Nephron progenitor cell (in vitro differentiated cells): ENCODE measurements at regions not wholly inside any gene's neighbourhood (a gene's known extent, or its start where the extent isn't known, plus 50 kb on each side); places are given as distances from the start of the nearest gene placed in this dataset.

ENCODE experiments used
- DNase-seq: peaks from one replicate; pipeline ENCODE4 v3.0.0; 2021
- H3K27ac Mint-ChIP-seq: 2 replicates; pipeline ENCODE4 v1.8.0; 2021; ENCODE audit warnings: mild to moderate bottlenecking, moderate library complexity, mixed read lengths
- H3K27me3 Mint-ChIP-seq: 2 replicates; pipeline ENCODE4 v1.8.0; 2021; ENCODE audit warnings: mild to moderate bottlenecking, low read depth, mixed read lengths; ENCODE audit not compliant: poor library complexity
- H3K36me3 Mint-ChIP-seq: 2 replicates; pipeline ENCODE4 v1.8.0; 2021; ENCODE audit warnings: low read depth, mixed read lengths
- H3K4me1 Mint-ChIP-seq: 2 replicates; pipeline ENCODE4 v1.8.0; 2021; ENCODE audit warnings: mixed read lengths
- H3K4me3 Mint-ChIP-seq: 2 replicates; pipeline ENCODE4 v1.8.0; 2021; ENCODE audit warnings: mild to moderate bottlenecking, moderate library complexity, mixed read lengths
- H3K9me3 Mint-ChIP-seq: 2 replicates; pipeline ENCODE4 v1.8.0; 2021; ENCODE audit warnings: mild to moderate bottlenecking, moderate library complexity, mixed read lengths
- CTCF ChIP-seq: fragments of 200-600 bp; sonication (generic); IDR thresholded peaks from 2 replicates; pipeline ENCODE4 v1.5.0; 2021; ENCODE audit warnings: antibody characterized with exemption

- no peak for DNase-seq
- Mint-ChIP-seq H3K27me3 (peaks cover 3% of the 10 kb centered on the region), H3K4me3 (no peak overlapping the region), H3K36me3 (no peaks in the 10 kb centered on the region), H3K27ac (no peak overlapping the region), H3K4me1 (peaks cover 57% of the 10 kb centered on the region), H3K9me3 (peaks cover 4% of the 10 kb centered on the region)
- TF ChIP-seq CTCF, result no peak
Observed at GRCh38 chr4:54940996-54941865, 184.2 kb downstream of the KDR start.

- H3K27me3 Mint-ChIP-seq, result peaks cover 3% of the 10 kb centered on the region
- peaks cover 4% of the 10 kb centered on the region for H3K9me3 Mint-ChIP-seq
- no peak for TF ChIP-seq CTCF
- H3K27ac Mint-ChIP-seq, result peak overlapping the region; percentile 22
- no peak overlapping the region for H3K4me3 Mint-ChIP-seq
- no peaks in the 10 kb centered on the region for H3K36me3 Mint-ChIP-seq
- peaks cover 37% of the 10 kb centered on the region for H3K4me1 Mint-ChIP-seq
- DNase-seq, result no peak
Observed at GRCh38 chr4:54937501-54937900, 187.9 kb downstream of the KDR start.

GRCh38 chr4:54933579-54933978 lies 191.8 kb downstream of the KDR start:
- TF ChIP-seq CTCF, result no peak
- Mint-ChIP-seq H3K27ac (no peak overlapping the region), H3K27me3 (no peaks in the 10 kb centered on the region), H3K4me1 (peaks cover 32% of the 10 kb centered on the region), H3K4me3 (no peak overlapping the region), H3K36me3 (no peaks in the 10 kb centered on the region), H3K9me3 (peaks cover 4% of the 10 kb centered on the region)
- no peak for DNase-seq

GRCh38 chr4:54930226-54930625 lies 195.2 kb downstream of the KDR start:
- peaks cover 7% of the 10 kb centered on the region for H3K4me1 Mint-ChIP-seq
- no peak overlapping the region for H3K27ac Mint-ChIP-seq
- no peaks in the 10 kb centered on the region for H3K36me3 Mint-ChIP-seq
- H3K4me3 Mint-ChIP-seq, result no peak overlapping the region
- no peak for TF ChIP-seq CTCF
- peaks cover 16% of the 10 kb centered on the region for H3K9me3 Mint-ChIP-seq
- DNase-seq, result no peak
- H3K27me3 Mint-ChIP-seq, result no peaks in the 10 kb centered on the region

GRCh38 chr4:54929459-54929858 lies 195.9 kb downstream of the KDR start:
- no peak for DNase-seq
- Mint-ChIP-seq H3K36me3 (no peaks in the 10 kb centered on the region), H3K9me3 (peaks cover 24% of the 10 kb centered on the region), H3K4me1 (peaks cover 7% of the 10 kb centered on the region), H3K27me3 (no peaks in the 10 kb centered on the region), H3K27ac (no peak overlapping the region), H3K4me3 (no peak overlapping the region)
- TF ChIP-seq CTCF, result no peak

GRCh38 chr4:54924891-54925290 lies 200.5 kb downstream of the KDR start:
- Mint-ChIP-seq H3K27me3 (no peaks in the 10 kb centered on the region), H3K4me1 (no peaks in the 10 kb centered on the region), H3K36me3 (no peaks in the 10 kb centered on the region), H3K9me3 (peaks cover 41% of the 10 kb centered on the region), H3K27ac (no peak overlapping the region), H3K4me3 (no peak overlapping the region)
- TF ChIP-seq CTCF, result no peak
- DNase-seq, result no peak
